HepG2 (cell line): ENCODE measurements at regions not wholly inside any gene's neighbourhood (a gene's known extent, or its start where the extent isn't known, plus 50 kb on each side); places are given as distances from the start of the nearest gene placed in this dataset.

Experiments
- CAMTA2 ChIP-seq: sonication (generic); formaldehyde crosslinking; IDR thresholded peaks from 2 replicates; pipeline ENCODE4 v1.4.0; 2020; ENCODE audit warnings: mild to moderate bottlenecking, missing genetic modification reagents, borderline replicate concordance
- FOSL1 ChIP-seq: sonication (generic); formaldehyde crosslinking; IDR thresholded peaks from 2 replicates; pipeline ENCODE4 v1.9.0; 2021; ENCODE audit warnings: missing genetic modification reagents, borderline replicate concordance
- HMG20B ChIP-seq: conservative IDR thresholded peaks from 2 replicates; pipeline ENCODE4 v1.6.1; 2016; ENCODE audit warnings: missing genetic modification reagents, missing compliant biosample characterization
- MBNL3 ChIP-seq: fragments of 250-450 bp; sonication (Bioruptor Pico); conservative IDR thresholded peaks from 2 replicates; pipeline ENCODE4 v1.8.0; 2022; ENCODE audit warnings: mild to moderate bottlenecking, inconsistent platforms
- MLLT10 ChIP-seq: sonication (generic); formaldehyde crosslinking; IDR thresholded peaks from 2 replicates; pipeline ENCODE4 v1.4.0; 2020; ENCODE audit warnings: missing genetic modification reagents
- NFIB ChIP-seq: sonication (generic); formaldehyde crosslinking; IDR thresholded peaks from 2 replicates; pipeline ENCODE4 v1.9.0; 2021; ENCODE audit warnings: missing genetic modification reagents, mild to moderate bottlenecking, borderline replicate concordance
- PATZ1 ChIP-seq: sonication (generic); formaldehyde crosslinking; IDR thresholded peaks from 2 replicates; pipeline ENCODE4 v1.4.0; 2020; ENCODE audit warnings: missing genetic modification reagents
- SALL1 ChIP-seq: sonication (generic); formaldehyde crosslinking; IDR thresholded peaks from 2 replicates; pipeline ENCODE4 v1.8.0; 2022; ENCODE audit warnings: mild to moderate bottlenecking, missing genetic modification reagents
- ZFP36L2 ChIP-seq: sonication (generic); formaldehyde crosslinking; IDR thresholded peaks from 2 replicates; pipeline ENCODE4 v1.4.0; 2020; ENCODE audit warnings: missing genetic modification reagents
- ZHX2 ChIP-seq, 2 experiments: sonication (generic) in 1 of 2; formaldehyde crosslinking in 1 of 2; IDR thresholded peaks; 2 replicates each; pipeline versions ENCODE4 v1.6.1 to v1.9.0; 2014 to 2022; ENCODE audit warnings: antibody characterized with exemption in 1 of 2, borderline replicate concordance in 1 of 2, inconsistent platforms in 1 of 2, low read depth in 1 of 2, missing genetic modification reagents in 1 of 2
- ZKSCAN8 ChIP-seq: IDR thresholded peaks from 2 replicates; pipeline ENCODE4 v1.6.1; 2016; ENCODE audit warnings: borderline replicate concordance, missing genetic modification reagents, missing compliant biosample characterization
- ZNF629 ChIP-seq: sonication (generic); formaldehyde crosslinking; conservative IDR thresholded peaks from 2 replicates; pipeline ENCODE4 v1.5.0; 2020; ENCODE audit warnings: missing genetic modification reagents
- ZNF878 ChIP-seq: sonication (generic); formaldehyde crosslinking; IDR thresholded peaks from 2 replicates; pipeline ENCODE4 v1.8.1; 2023; ENCODE audit warnings: mild to moderate bottlenecking, missing genetic modification reagents, moderate library complexity
- ZSCAN12 ChIP-seq: sonication (generic); formaldehyde crosslinking; IDR thresholded peaks from 2 replicates; pipeline ENCODE4 v1.9.0; 2021; ENCODE audit warnings: mild to moderate bottlenecking, missing genetic modification reagents
- TF ChIP-seq, protein P1 (sequence below): sonication (generic); formaldehyde crosslinking; IDR thresholded peaks from 2 replicates; pipeline ENCODE4 v1.4.0; 2020; ENCODE audit warnings: mild to moderate bottlenecking, missing genetic modification reagents
- TF ChIP-seq, protein P2 (sequence below): sonication (generic); formaldehyde crosslinking; conservative IDR thresholded peaks from 2 replicates; pipeline ENCODE4 v1.4.0; 2020; ENCODE audit warnings: missing genetic modification reagents

- TF ChIP-seq, protein P1, sequence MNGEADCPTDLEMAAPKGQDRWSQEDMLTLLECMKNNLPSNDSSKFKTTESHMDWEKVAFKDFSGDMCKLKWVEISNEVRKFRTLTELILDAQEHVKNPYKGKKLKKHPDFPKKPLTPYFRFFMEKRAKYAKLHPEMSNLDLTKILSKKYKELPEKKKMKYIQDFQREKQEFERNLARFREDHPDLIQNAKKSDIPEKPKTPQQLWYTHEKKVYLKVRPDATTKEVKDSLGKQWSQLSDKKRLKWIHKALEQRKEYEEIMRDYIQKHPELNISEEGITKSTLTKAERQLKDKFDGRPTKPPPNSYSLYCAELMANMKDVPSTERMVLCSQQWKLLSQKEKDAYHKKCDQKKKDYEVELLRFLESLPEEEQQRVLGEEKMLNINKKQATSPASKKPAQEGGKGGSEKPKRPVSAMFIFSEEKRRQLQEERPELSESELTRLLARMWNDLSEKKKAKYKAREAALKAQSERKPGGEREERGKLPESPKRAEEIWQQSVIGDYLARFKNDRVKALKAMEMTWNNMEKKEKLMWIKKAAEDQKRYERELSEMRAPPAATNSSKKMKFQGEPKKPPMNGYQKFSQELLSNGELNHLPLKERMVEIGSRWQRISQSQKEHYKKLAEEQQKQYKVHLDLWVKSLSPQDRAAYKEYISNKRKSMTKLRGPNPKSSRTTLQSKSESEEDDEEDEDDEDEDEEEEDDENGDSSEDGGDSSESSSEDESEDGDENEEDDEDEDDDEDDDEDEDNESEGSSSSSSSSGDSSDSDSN (CRISPR knock-in tag) = no peak
- TF ChIP-seq ZNF878 (CRISPR knock-in tag) (no peak), CAMTA2 (CRISPR knock-in tag) (no peak), MLLT10 (CRISPR knock-in tag) (no peak), MBNL3 (CRISPR knock-in tag) (no peak), FOSL1 (CRISPR knock-in tag) (peak; percentile 62; the same call in 1 of the 2 replicates), NFIB (no peak), SALL1 (CRISPR knock-in tag) (peak; percentile 65), ZHX2 (IDR thresholded peaks at IDR 0.05; ENCODE audit: low read depth) (no peak), ZHX2 (CRISPR knock-in tag; IDR thresholded peaks at IDR 0.05; ENCODE audit: borderline replicate concordance) (no peak), ZFP36L2 (CRISPR knock-in tag) (no peak), PATZ1 (CRISPR knock-in tag) (0 out of 2 replicates have a peak, but pooled peaks have one; percentile 21), HMG20B (CRISPR knock-in tag) (peak; percentile 61; the same call in 1 of the 2 replicates), ZNF629 (no peak), ZKSCAN8 (no peak), ZSCAN12 (CRISPR knock-in tag) (no peak)
- TF ChIP-seq, protein P2, sequence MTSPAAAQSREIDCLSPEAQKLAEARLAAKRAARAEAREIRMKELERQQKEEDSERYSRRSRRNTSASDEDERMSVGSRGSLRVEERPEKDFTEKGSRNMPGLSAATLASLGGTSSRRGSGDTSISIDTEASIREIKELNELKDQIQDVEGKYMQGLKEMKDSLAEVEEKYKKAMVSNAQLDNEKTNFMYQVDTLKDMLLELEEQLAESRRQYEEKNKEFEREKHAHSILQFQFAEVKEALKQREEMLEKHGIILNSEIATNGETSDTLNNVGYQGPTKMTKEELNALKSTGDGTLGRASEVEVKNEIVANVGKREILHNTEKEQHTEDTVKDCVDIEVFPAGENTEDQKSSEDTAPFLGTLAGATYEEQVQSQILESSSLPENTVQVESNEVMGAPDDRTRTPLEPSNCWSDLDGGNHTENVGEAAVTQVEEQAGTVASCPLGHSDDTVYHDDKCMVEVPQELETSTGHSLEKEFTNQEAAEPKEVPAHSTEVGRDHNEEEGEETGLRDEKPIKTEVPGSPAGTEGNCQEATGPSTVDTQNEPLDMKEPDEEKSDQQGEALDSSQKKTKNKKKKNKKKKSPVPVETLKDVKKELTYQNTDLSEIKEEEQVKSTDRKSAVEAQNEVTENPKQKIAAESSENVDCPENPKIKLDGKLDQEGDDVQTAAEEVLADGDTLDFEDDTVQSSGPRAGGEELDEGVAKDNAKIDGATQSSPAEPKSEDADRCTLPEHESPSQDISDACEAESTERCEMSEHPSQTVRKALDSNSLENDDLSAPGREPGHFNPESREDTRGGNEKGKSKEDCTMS (CRISPR knock-in tag) = no peak
These were observed 142.4 kb downstream of the DDX1 start (continued) for GRCh38 chr2:15733867-15734673.
